A549 (cell line): ENCODE measurements at regions not wholly inside any gene's neighbourhood (a gene's known extent, or its start where the extent isn't known, plus 50 kb on each side); places are given as distances from the start of the nearest gene placed in this dataset.

Experiments used
- ATAC-seq, 2 experiments: fragments of 200-7000 bp in 1 of 2; fragments of >200 bp in 1 of 2; cut with Nextera tagmentation in 1 of 2; cut with Tn5 transposase in 1 of 2; 3 replicates each; pipeline versions ENCODE4 v1.8.0 to v1.9.1; 2018 to 2020; ENCODE audit warnings: mild to moderate bottlenecking in 1 of 2, moderate library complexity in 1 of 2
- CTCF ChIA-PET: fragments of 300-600 bp; sonication (Branson Sonifier 250); formaldehyde crosslinking; extraction: SDS; loops from one replicate; lab custom pipeline; 2021; ENCODE audit warnings: antibody characterized with exemption, inconsistent platforms; lab: Yijun Ruan, JAX
- POLR2A ChIA-PET: fragments of 350-600 bp; formaldehyde crosslinking; extraction: SDS; loops from one replicate; lab custom pipeline; 2021; ENCODE audit warnings: antibody characterized with exemption, inconsistent platforms; lab: Yijun Ruan, JAX
- DNase-seq, 2 experiments: peaks; one replicate each; pipeline versions ENCODE4 v3.0.0 to v3.0.0-alpha.2; 2011 to 2016; ENCODE audit warnings: low read depth in 1 of 2, low spot score in 1 of 2
- FAIRE-seq: peaks from 2 replicates; lab custom pipeline; 2011; peaks lifted over from hg19 to GRCh38; lab: Jason Lieb, UNC
- H3K27ac ChIP-seq, 2 experiments: fragments of >200 bp; sonication (Bioruptor Twin); formaldehyde crosslinking; 3 replicates each; pipeline ENCODE4 v1.5.1; 2016 to 2017
- H3K4me1 ChIP-seq: fragments of >200 bp; sonication (Bioruptor Twin); formaldehyde crosslinking; 3 replicates; pipeline ENCODE4 v1.6.1; 2016
- H3K4me2 ChIP-seq: fragments of >200 bp; sonication (Bioruptor Twin); formaldehyde crosslinking; 3 replicates; pipeline ENCODE4 v1.6.1; 2016
- H3K4me3 ChIP-seq: fragments of >200 bp; sonication (Bioruptor Twin); formaldehyde crosslinking; 3 replicates; pipeline ENCODE4 v1.5.1; 2016
- H3K9me3 ChIP-seq: fragments of >200 bp; sonication (Bioruptor Twin); formaldehyde crosslinking; 3 replicates; pipeline ENCODE4 v1.6.1; 2016
- CBX2 ChIP-seq: fragments of 200-600 bp; sonication (generic); IDR thresholded peaks from 2 replicates; pipeline ENCODE4 v1.6.1; 2016; ENCODE audit warnings: low read depth, mild to moderate bottlenecking, borderline replicate concordance
- E2F6 ChIP-seq: IDR thresholded peaks from 2 replicates; pipeline ENCODE4 v1.6.1; 2012; ENCODE audit warnings: low read depth, borderline replicate concordance
- EHF ChIP-seq: fragments of 250-450 bp; sonication (Bioruptor Pico); IDR thresholded peaks from 2 replicates; pipeline ENCODE4 v1.5.0; 2020; ENCODE audit warnings: mild to moderate bottlenecking
- EHMT2 ChIP-seq: fragments of 200-600 bp; sonication (generic); IDR thresholded peaks from 2 replicates; pipeline ENCODE4 v1.6.1; 2016; ENCODE audit warnings: antibody characterized with exemption, low read depth, mild to moderate bottlenecking, moderate library complexity
- FOSL2 ChIP-seq, 2 experiments: fragments of 450-650 bp in 1 of 2; fragments of >200 bp in 1 of 2; sonication (Bioruptor Twin) in 1 of 2; formaldehyde crosslinking; IDR thresholded peaks; 2 replicates each; pipeline versions ENCODE4 v1.5.0 to v1.6.1; 2016 to 2020; ENCODE audit warnings: mild to moderate bottlenecking in 1 of 2, moderate library complexity in 1 of 2
- HDAC2 ChIP-seq: fragments of 200-600 bp; sonication (generic); IDR thresholded peaks from 2 replicates; pipeline ENCODE4 v1.6.1; 2016
- HES2 ChIP-seq: fragments of >200 bp; sonication (Bioruptor Twin); formaldehyde crosslinking; IDR thresholded peaks from 2 replicates; pipeline ENCODE4 v1.6.1; 2016
- HEYL ChIP-seq: fragments of 250-450 bp; sonication (Bioruptor Pico); IDR thresholded peaks from 2 replicates; pipeline ENCODE4 v1.8.0; 2021; ENCODE audit warnings: mild to moderate bottlenecking, moderate library complexity
- HMGXB4 ChIP-seq: fragments of 250-450 bp; sonication (Bioruptor Pico); IDR thresholded peaks from 2 replicates; pipeline ENCODE4 v1.5.0; 2021; ENCODE audit warnings: mild to moderate bottlenecking, moderate library complexity, borderline replicate concordance
- HOXA7 ChIP-seq: fragments of 250-450 bp; sonication (Bioruptor Pico); IDR thresholded peaks from 2 replicates; pipeline ENCODE4 v1.5.0; 2020; ENCODE audit warnings: mild to moderate bottlenecking, moderate library complexity
- HOXB13 ChIP-seq: fragments of 250-450 bp; sonication (Bioruptor Pico); IDR thresholded peaks from 2 replicates; pipeline ENCODE4 v1.5.0; 2020; ENCODE audit warnings: low read depth, mild to moderate bottlenecking, moderate library complexity
- JUN ChIP-seq, 2 experiments: fragments of >200 bp; sonication (Bioruptor Twin); formaldehyde crosslinking; IDR thresholded peaks; 2 replicates in 1 of 2; 3 replicates in 1 of 2; pipeline ENCODE4 v1.6.1; 2016 to 2017
- KDM5A ChIP-seq: fragments of 200-600 bp; sonication (generic); IDR thresholded peaks from 2 replicates; pipeline ENCODE4 v1.6.1; 2016; ENCODE audit warnings: antibody characterized with exemption, mild to moderate bottlenecking
- MAX ChIP-seq: IDR thresholded peaks from 2 replicates; pipeline ENCODE4 v1.6.1; 2012
- NFE2L2 ChIP-seq: fragments of 150-350 bp; conservative IDR thresholded peaks from 2 replicates; pipeline ENCODE4 v1.6.1; 2014; ENCODE audit warnings: low read length
- NR3C1 ChIP-seq: fragments of >200 bp; sonication (Bioruptor Twin); formaldehyde crosslinking; IDR thresholded peaks from 3 replicates; pipeline ENCODE4 v1.6.1; 2017
- RAD21 ChIP-seq, 2 experiments: fragments of >200 bp in 1 of 2; sonication (Bioruptor Twin) in 1 of 2; formaldehyde crosslinking in 1 of 2; IDR thresholded peaks in 1 of 2; conservative IDR thresholded peaks in 1 of 2; 2 replicates in 1 of 2; 3 replicates in 1 of 2; pipeline ENCODE4 v1.6.1; 2012 to 2018; ENCODE audit warnings: inconsistent platforms in 1 of 2
- RNF2 ChIP-seq: fragments of 200-600 bp; sonication (generic); IDR thresholded peaks from 2 replicates; pipeline ENCODE4 v1.6.1; 2016; ENCODE audit warnings: low read depth, mild to moderate bottlenecking, antibody characterized with exemption, moderate library complexity, borderline replicate concordance
- SMC3 ChIP-seq: fragments of >200 bp; sonication (Bioruptor Twin); formaldehyde crosslinking; IDR thresholded peaks from 3 replicates; pipeline ENCODE4 v1.6.1; 2018; ENCODE audit warnings: inconsistent platforms
- SREBF2 ChIP-seq: fragments of 450-650 bp; IDR thresholded peaks from 2 replicates; pipeline ENCODE4 v1.6.1; 2014; ENCODE audit warnings: mild to moderate bottlenecking, moderate library complexity
- TP53 ChIP-seq: fragments of 250-450 bp; sonication (Bioruptor Pico); IDR thresholded peaks from 2 replicates; pipeline ENCODE4 v1.5.0; 2021; ENCODE audit warnings: mild to moderate bottlenecking, moderate library complexity
- ZC3H11A ChIP-seq: fragments of 450-650 bp; IDR thresholded peaks from 2 replicates; pipeline ENCODE4 v1.6.1; 2014; ENCODE audit warnings: antibody characterized with exemption, mild to moderate bottlenecking
- ZFP36 ChIP-seq: fragments of 450-650 bp; IDR thresholded peaks from 2 replicates; pipeline ENCODE4 v1.6.1; 2014; ENCODE audit warnings: borderline replicate concordance; ENCODE audit not compliant: partially characterized antibody
- ZSCAN20 ChIP-seq: fragments of 250-450 bp; sonication (Bioruptor Pico); IDR thresholded peaks from 2 replicates; pipeline ENCODE4 v1.8.0; 2022; ENCODE audit warnings: mild to moderate bottlenecking, moderate library complexity
- WGBS: methylation state at CpG from one replicate; pipeline ENCODE4 v1.1.6; 2017; ENCODE audit errors: missing lambda C conversion rate; 5-methylcytosine and 5-hydroxymethylcytosine counted together

GRCh38 chr16:66136841-66137240, 229.7 kb upstream of the CDH5 start:
- no peak overlapping the region for H3K4me2 ChIP-seq
- TF ChIP-seq HOXB13 (CRISPR knock-in tag) (no peak), HEYL (CRISPR knock-in tag) (no peak), EHMT2 (no peak)
- TF ChIP-seq, all 56 proteins: peak for 0
- DNase-seq, result no peak

GRCh38 chr16:66135838-66136237, 230.7 kb upstream of the CDH5 start:
- TF ChIP-seq MAX, result no peak
- TF ChIP-seq CBX2, result no peak
- TF ChIP-seq HMGXB4 (CRISPR knock-in tag), result no peak
- no peak for TF ChIP-seq TP53 (CRISPR knock-in tag)
- no peak for TF ChIP-seq RAD21 (conservative IDR thresholded peaks at IDR 0.05 in 1 of 2, IDR thresholded peaks at IDR 0.05 in 1 of 2)
- TF ChIP-seq ZFP36, result no peak
- no peak for TF ChIP-seq NR3C1
- no peak for TF ChIP-seq SMC3
- TF ChIP-seq NFE2L2, result no peak
- TF ChIP-seq HES2, result no peak
- TF ChIP-seq, all 56 proteins: peak for 0

More at GRCh38 chr16:66136841-66137240, 229.7 kb upstream of the CDH5 start:
- ATAC-seq, result no peak
- 50% methylated on average over 4 of the region's 4 CpGs for WGBS
- H3K4me3 ChIP-seq, result no peak overlapping the region
- CTCF ChIA-PET, result no interaction called here
- POLR2A ChIA-PET, result no interaction called here
- H3K9me3 ChIP-seq, result no peaks in the 10 kb centered on the region
- no peak for FAIRE-seq
- no peak overlapping the region for H3K27ac ChIP-seq
- no peaks in the 10 kb centered on the region for H3K4me1 ChIP-seq

GRCh38 chr16:66135421-66135831, 231.1 kb upstream of the CDH5 start:
- no peak overlapping the region for H3K4me2 ChIP-seq
- DNase-seq (no peak), FAIRE-seq (no peak), ATAC-seq (no peak)
- no peak overlapping the region for H3K27ac ChIP-seq
- POLR2A ChIA-PET, result no interaction called here
- CTCF ChIA-PET, result no interaction called here
- no peaks in the 10 kb centered on the region for H3K9me3 ChIP-seq
- 0 out of 3 replicates have a peak, but pooled peaks cover 2% of the 10 kb centered on the region for H3K4me1 ChIP-seq
- TF ChIP-seq CBX2, result no peak
- TF ChIP-seq RAD21 (conservative IDR thresholded peaks at IDR 0.05 in 1 of 2, IDR thresholded peaks at IDR 0.05 in 1 of 2), result no peak
- TF ChIP-seq RNF2, result no peak
- TF ChIP-seq, all 56 proteins: peak for 0
- 44% methylated on average over 4 of the region's 4 CpGs for WGBS
- H3K4me3 ChIP-seq, result no peak overlapping the region

More at GRCh38 chr16:66135838-66136237, 230.7 kb upstream of the CDH5 start:
- Histone ChIP-seq H3K4me1 (0 out of 3 replicates have a peak, but pooled peaks cover 2% of the 10 kb centered on the region), H3K9me3 (no peaks in the 10 kb centered on the region), H3K27ac (no peak overlapping the region), H3K4me3 (no peak overlapping the region), H3K4me2 (no peak overlapping the region)
- no peak for FAIRE-seq
- CTCF ChIA-PET, result no interaction called here
- POLR2A ChIA-PET, result no interaction called here
- no peak for ATAC-seq
- 54% methylated on average over 5 of the region's 5 CpGs for WGBS
- DNase-seq, result no peak

- CTCF ChIA-PET, result no interaction called here
- TF ChIP-seq ZC3H11A (no peak), ZSCAN20 (no peak), KDM5A (no peak), E2F6 (no peak), FOSL2 (IDR thresholded peaks at IDR 0.05) (no peak), FOSL2 (CRISPR knock-in tag; IDR thresholded peaks at IDR 0.05) (no peak), JUN (IDR thresholded peaks at IDR 0.05) (no peak), TP53 (CRISPR knock-in tag) (no peak), HEYL (CRISPR knock-in tag) (no peak), HOXA7 (CRISPR knock-in tag) (no peak), SREBF2 (no peak), HDAC2 (no peak), EHF (CRISPR knock-in tag) (no peak)
- Histone ChIP-seq H3K4me2 (no peak overlapping the region), H3K4me3 (no peak overlapping the region), H3K4me1 (0 out of 3 replicates have a peak, but pooled peaks cover 2% of the 10 kb centered on the region), H3K27ac (no peak overlapping the region), H3K9me3 (no peaks in the 10 kb centered on the region)
- FAIRE-seq (no peak), ATAC-seq (no peak), DNase-seq (no peak)
- 26% methylated on average over 4 of the region's 5 CpGs for WGBS
- POLR2A ChIA-PET, result no interaction called here
Measured at GRCh38 chr16:66134875-66135274, 231.6 kb upstream of the CDH5 start.
